ENCODE measurements at regions not wholly inside any gene's neighbourhood (a gene's known extent, or its start where the extent isn't known, plus 50 kb on each side); places are given as distances from the start of the nearest gene placed in this dataset.

GRCh38 chr6:84486526-84486925 is 259.1 kb upstream of the CEP162 start:
- DNase-seq (ENCODE audit: low read depth, low spot score): no peak
- Histone ChIP-seq H3K4me1 (ENCODE audit: control insufficient read depth, insufficient read depth, low read length) (no peaks in the 10 kb centered on the region), H3K27me3 (ENCODE audit: control insufficient read depth, insufficient read depth, low read length) (no peaks in the 10 kb centered on the region), H3K9me3 (ENCODE audit: control insufficient read depth, insufficient read depth, low read depth, low read length) (no peaks in the 10 kb centered on the region), H3K27ac (ENCODE audit: low read length) (no peak overlapping the region), H3K36me3 (ENCODE audit: control insufficient read depth, insufficient read depth, low read length) (no peaks in the 10 kb centered on the region), H3K4me3 (ENCODE audit: low read depth in 2 of 2, low read length in 2 of 2) (no peak overlapping the region)
- CTCF ChIA-PET: no interaction called here
- POLR2A ChIA-PET: no interaction called here
- intact Hi-C loops (cut with micrococcal nuclease; ENCODE audit: unreplicated experiment) (no loop called here), in situ Hi-C loops (cut with HindIII; ENCODE audit: low pct_unique_long_range_greater_than_20kb, low sequenced_read_pairs) (no loop called here)
- no peak for ATAC-seq
- no peak for TF ChIP-seq TCF7L2 (IDR thresholded peaks at IDR 0.05; ENCODE audit: low read depth, low read length)
- TF ChIP-seq REST (IDR thresholded peaks at IDR 0.05; ENCODE audit: insufficient read depth in 1 of 2, low read depth in 2 of 2, low read length in 1 of 2): no peak
- no peak for TF ChIP-seq CTCF (IDR thresholded peaks at IDR 0.05)
- TF ChIP-seq SIN3A (IDR thresholded peaks at IDR 0.05; ENCODE audit: borderline replicate concordance, insufficient read depth, low read depth, low read length): no peak
- TF ChIP-seq POLR2AphosphoS5 (IDR thresholded peaks at IDR 0.05; ENCODE audit: low read depth, low read length): no peak
- no TSS peak for BruUV-seq (replicated peaks)

- H3K27me3 ChIP-seq (ENCODE audit: control insufficient read depth, insufficient read depth, low read length): no peaks in the 10 kb centered on the region
- H3K36me3 ChIP-seq (ENCODE audit: control insufficient read depth, insufficient read depth, low read length): no peaks in the 10 kb centered on the region
- ATAC-seq: no peak
- DNase-seq (ENCODE audit: low read depth, low spot score): no peak
- TF ChIP-seq SIN3A (IDR thresholded peaks at IDR 0.05; ENCODE audit: borderline replicate concordance, insufficient read depth, low read depth, low read length): no peak
- TF ChIP-seq CTCF (IDR thresholded peaks at IDR 0.05): no peak
- no peak for TF ChIP-seq TCF7L2 (IDR thresholded peaks at IDR 0.05; ENCODE audit: low read depth, low read length)
- no peak for TF ChIP-seq REST (IDR thresholded peaks at IDR 0.05; ENCODE audit: insufficient read depth in 1 of 2, low read depth in 2 of 2, low read length in 1 of 2)
- TF ChIP-seq POLR2AphosphoS5 (IDR thresholded peaks at IDR 0.05; ENCODE audit: low read depth, low read length): no peak
- ChIA-PET CTCF (no interaction called here), POLR2A (no interaction called here)
- intact Hi-C loops (cut with micrococcal nuclease; ENCODE audit: unreplicated experiment) (no loop called here), in situ Hi-C loops (cut with HindIII; ENCODE audit: low pct_unique_long_range_greater_than_20kb, low sequenced_read_pairs) (no loop called here)
- H3K9me3 ChIP-seq (ENCODE audit: control insufficient read depth, insufficient read depth, low read depth, low read length): no peaks in the 10 kb centered on the region
- no peaks in the 10 kb centered on the region for H3K4me1 ChIP-seq (ENCODE audit: control insufficient read depth, insufficient read depth, low read length)
- H3K4me3 ChIP-seq (ENCODE audit: low read depth in 2 of 2, low read length in 2 of 2): no peak overlapping the region
- H3K27ac ChIP-seq (ENCODE audit: low read length): no peak overlapping the region
- BruUV-seq (replicated peaks): no TSS peak
These were observed 241.7 kb upstream of the CEP162 start for GRCh38 chr6:84469144-84469543.
